ENCODE measurements at regions not wholly inside any gene's neighbourhood (a gene's known extent, or its start where the extent isn't known, plus 50 kb on each side); places are given as distances from the start of the nearest gene placed in this dataset.

DNA sequence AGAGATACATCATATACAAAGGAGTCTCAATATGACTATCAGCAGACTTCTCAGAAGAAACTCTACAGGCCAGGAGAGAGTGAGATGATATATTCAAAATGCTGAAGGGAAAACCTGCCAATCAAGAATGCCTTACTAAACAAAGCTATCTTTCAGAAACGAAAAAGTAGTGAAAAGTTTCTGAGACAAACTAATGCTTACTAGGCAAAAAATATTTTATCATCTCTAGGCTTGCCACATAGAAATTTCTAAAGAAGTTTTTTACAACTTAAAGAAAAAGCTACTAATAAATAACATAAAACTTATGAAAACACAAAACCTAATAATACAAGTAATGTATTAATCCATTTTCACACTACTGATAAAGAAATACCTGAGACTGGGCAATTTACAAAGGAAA, 59.9 kb upstream of the SPEF2 start (continued):
- TF ChIP-seq, protein P1, sequence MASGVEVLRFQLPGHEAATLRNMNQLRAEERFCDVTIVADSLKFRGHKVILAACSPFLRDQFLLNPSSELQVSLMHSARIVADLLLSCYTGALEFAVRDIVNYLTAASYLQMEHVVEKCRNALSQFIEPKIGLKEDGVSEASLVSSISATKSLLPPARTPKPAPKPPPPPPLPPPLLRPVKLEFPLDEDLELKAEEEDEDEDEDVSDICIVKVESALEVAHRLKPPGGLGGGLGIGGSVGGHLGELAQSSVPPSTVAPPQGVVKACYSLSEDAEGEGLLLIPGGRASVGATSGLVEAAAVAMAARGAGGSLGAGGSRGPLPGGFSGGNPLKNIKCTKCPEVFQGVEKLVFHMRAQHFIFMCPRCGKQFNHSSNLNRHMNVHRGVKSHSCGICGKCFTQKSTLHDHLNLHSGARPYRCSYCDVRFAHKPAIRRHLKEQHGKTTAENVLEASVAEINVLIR (CRISPR knock-in tag; IDR thresholded peaks at IDR 0.05) = no peak
- TF ChIP-seq MAFG (tag; conservative IDR thresholded peaks at IDR 0.05) (peak; percentile 52), ZNF316 (IDR thresholded peaks at IDR 0.05) (peak; percentile 62; the same call in 1 of the 2 replicates)

DNA sequence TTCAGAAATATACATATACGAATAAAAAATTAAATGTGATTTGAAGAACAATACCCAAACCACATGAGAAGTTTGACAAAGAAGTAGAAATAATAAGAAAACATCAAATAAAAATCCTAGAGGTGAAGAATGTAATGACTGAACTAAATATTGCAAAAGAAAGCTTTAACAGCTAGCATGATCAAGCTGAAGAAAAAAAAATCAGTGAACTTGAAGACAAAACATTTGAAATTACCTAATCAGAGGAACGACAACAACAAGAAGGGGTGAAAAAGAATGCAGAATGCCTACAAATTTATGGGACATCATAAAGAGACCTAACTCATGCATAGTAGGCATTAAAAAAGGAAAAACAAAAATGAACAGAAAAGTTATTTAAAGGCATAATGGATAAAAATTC, 60.5 kb upstream of the SPEF2 start:
- H3K27ac ChIP-seq (ENCODE audit: extremely low read depth, low read depth, low read length) = no peak overlapping the region
- intact Hi-C loops (cut with micrococcal nuclease) = no loop called here
- BruUV-seq (replicated peaks) = no TSS peak
- ChIA-PET POLR2A (no interaction called here), CTCF (ENCODE audit: low intra/inter-chr PET ratio) (no interaction called here)
- 0% methylated on average over 2 of the region's 2 CpGs for WGBS (ENCODE audit: insufficient coverage, low coverage, missing lambda C conversion rate)
- no peak overlapping the region for H3K4me2 ChIP-seq (ENCODE audit: insufficient read depth, low read length)
- no peaks in the 10 kb centered on the region for H3K9me1 ChIP-seq (ENCODE audit: control insufficient read depth, insufficient read depth, low read length)
- H3K9me3 ChIP-seq (replicated peaks; ENCODE audit: control insufficient read depth, insufficient read depth, low read depth, low read length) = no peaks in the 10 kb centered on the region; the same call in 1 of the 2 replicates
- H3K4me1 ChIP-seq (replicated peaks in 1 of 2; ENCODE audit: control insufficient read depth in 2 of 2, insufficient read depth in 2 of 2, low read length in 2 of 2) = no peaks in the 10 kb centered on the region
- H3K27me3 ChIP-seq (ENCODE audit: control insufficient read depth in 2 of 2, insufficient read depth in 2 of 2, low read length in 2 of 2) = no peaks in the 10 kb centered on the region
- H3K4me3 ChIP-seq = no peak overlapping the region
- in situ Hi-C loops (cut with MboI) = no loop called here
- DNase-seq (ENCODE audit: extremely low read depth in 1 of 4, low spot score in 3 of 4) = no peak
- H3K9ac ChIP-seq (ENCODE audit: insufficient read depth in 1 of 2, low read depth in 2 of 2, low read length in 2 of 2) = no peak overlapping the region
- no peaks in the 10 kb centered on the region for H3K79me2 ChIP-seq (ENCODE audit: control insufficient read depth, insufficient read depth, low read length)
- H2AFZ ChIP-seq (ENCODE audit: low read depth, low read length) = no peak overlapping the region
- TF ChIP-seq TRIM28 (IDR thresholded peaks at IDR 0.05) (0 out of 2 replicates have a peak, but pooled peaks have one; percentile 31), ZBED1 (IDR thresholded peaks at IDR 0.05) (no peak)
- H4K20me1 ChIP-seq (replicated peaks; ENCODE audit: control insufficient read depth, insufficient read depth, low read length) = no peaks in the 10 kb centered on the region
- no peak for FAIRE-seq
- no peaks in the 10 kb centered on the region for H3K36me3 ChIP-seq (ENCODE audit: control insufficient read depth, insufficient read depth, low read length)
- ATAC-seq = no peak

DNA sequence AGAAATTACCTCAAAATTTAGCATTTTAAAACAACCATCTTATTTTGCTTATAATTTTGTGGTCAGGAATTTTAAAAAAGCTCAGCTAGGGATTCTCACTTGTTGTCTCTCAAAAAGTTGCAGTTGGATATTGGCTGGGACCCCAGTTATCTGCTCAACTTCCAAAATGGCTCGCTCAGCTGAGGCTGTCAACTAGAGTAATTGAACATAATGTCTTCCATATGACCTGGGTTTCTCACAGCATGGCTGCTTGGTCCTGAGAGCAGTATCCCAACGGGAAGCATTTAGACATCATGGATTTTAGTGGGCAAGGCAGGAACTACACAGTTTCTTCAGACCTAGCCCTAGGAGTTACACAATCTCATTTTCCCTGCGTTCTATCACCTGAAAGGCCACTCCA, 63.6 kb upstream of the SPEF2 start:
- Histone ChIP-seq H3K36me3 (ENCODE audit: control insufficient read depth, insufficient read depth, low read length) (no peaks in the 10 kb centered on the region), H2AFZ (ENCODE audit: low read depth, low read length) (no peak overlapping the region), H3K9me3 (replicated peaks; ENCODE audit: control insufficient read depth, insufficient read depth, low read depth, low read length) (no peaks in the 10 kb centered on the region; the same call in 1 of the 2 replicates), H3K9me1 (ENCODE audit: control insufficient read depth, insufficient read depth, low read length) (no peaks in the 10 kb centered on the region), H3K27ac (ENCODE audit: extremely low read depth, low read depth, low read length) (no peak overlapping the region), H3K4me3 (no peak overlapping the region), H3K4me1 (replicated peaks in 1 of 2; ENCODE audit: control insufficient read depth in 2 of 2, insufficient read depth in 2 of 2, low read length in 2 of 2) (no peaks in the 10 kb centered on the region), H3K79me2 (ENCODE audit: control insufficient read depth, insufficient read depth, low read length) (no peaks in the 10 kb centered on the region), H3K4me2 (ENCODE audit: insufficient read depth, low read length) (no peak overlapping the region), H3K27me3 (ENCODE audit: control insufficient read depth in 2 of 2, insufficient read depth in 2 of 2, low read length in 2 of 2) (no peaks in the 10 kb centered on the region), H3K9ac (ENCODE audit: insufficient read depth in 1 of 2, low read depth in 2 of 2, low read length in 2 of 2) (no peak overlapping the region), H4K20me1 (replicated peaks; ENCODE audit: control insufficient read depth, insufficient read depth, low read length) (no peaks in the 10 kb centered on the region)
- FAIRE-seq (no peak), ATAC-seq (no peak), DNase-seq (ENCODE audit: extremely low read depth in 1 of 4, low spot score in 3 of 4) (no peak)
- ChIA-PET CTCF (ENCODE audit: low intra/inter-chr PET ratio) (no interaction called here), POLR2A (no interaction called here)
- in situ Hi-C loops (cut with MboI) (no loop called here), intact Hi-C loops (cut with micrococcal nuclease) (no loop called here)
- BruUV-seq (replicated peaks) = no TSS peak
- WGBS (ENCODE audit: insufficient coverage, low coverage, missing lambda C conversion rate) = 2% methylated on average over 3 of the region's 3 CpGs
- no peak for TF ChIP-seq RBM39 (optimal IDR thresholded peaks at IDR 0.05; ENCODE audit: low read depth, low read length)
- no peak for TF ChIP-seq KDM5B (IDR thresholded peaks at IDR 0.05; ENCODE audit: insufficient replicate concordance, low read depth, low read length)
- no peak for TF ChIP-seq CC2D1A (IDR thresholded peaks at IDR 0.05)
- TF ChIP-seq, protein P2, sequence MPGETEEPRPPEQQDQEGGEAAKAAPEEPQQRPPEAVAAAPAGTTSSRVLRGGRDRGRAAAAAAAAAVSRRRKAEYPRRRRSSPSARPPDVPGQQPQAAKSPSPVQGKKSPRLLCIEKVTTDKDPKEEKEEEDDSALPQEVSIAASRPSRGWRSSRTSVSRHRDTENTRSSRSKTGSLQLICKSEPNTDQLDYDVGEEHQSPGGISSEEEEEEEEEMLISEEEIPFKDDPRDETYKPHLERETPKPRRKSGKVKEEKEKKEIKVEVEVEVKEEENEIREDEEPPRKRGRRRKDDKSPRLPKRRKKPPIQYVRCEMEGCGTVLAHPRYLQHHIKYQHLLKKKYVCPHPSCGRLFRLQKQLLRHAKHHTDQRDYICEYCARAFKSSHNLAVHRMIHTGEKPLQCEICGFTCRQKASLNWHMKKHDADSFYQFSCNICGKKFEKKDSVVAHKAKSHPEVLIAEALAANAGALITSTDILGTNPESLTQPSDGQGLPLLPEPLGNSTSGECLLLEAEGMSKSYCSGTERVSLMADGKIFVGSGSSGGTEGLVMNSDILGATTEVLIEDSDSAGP (CRISPR knock-in tag; IDR thresholded peaks at IDR 0.05) = no peak
- TF ChIP-seq ELF2 (CRISPR knock-in tag; IDR thresholded peaks at IDR 0.05) = no peak
- no peak for TF ChIP-seq ZNF133 (CRISPR knock-in tag; IDR thresholded peaks at IDR 0.05)
- TF ChIP-seq, protein P3, sequence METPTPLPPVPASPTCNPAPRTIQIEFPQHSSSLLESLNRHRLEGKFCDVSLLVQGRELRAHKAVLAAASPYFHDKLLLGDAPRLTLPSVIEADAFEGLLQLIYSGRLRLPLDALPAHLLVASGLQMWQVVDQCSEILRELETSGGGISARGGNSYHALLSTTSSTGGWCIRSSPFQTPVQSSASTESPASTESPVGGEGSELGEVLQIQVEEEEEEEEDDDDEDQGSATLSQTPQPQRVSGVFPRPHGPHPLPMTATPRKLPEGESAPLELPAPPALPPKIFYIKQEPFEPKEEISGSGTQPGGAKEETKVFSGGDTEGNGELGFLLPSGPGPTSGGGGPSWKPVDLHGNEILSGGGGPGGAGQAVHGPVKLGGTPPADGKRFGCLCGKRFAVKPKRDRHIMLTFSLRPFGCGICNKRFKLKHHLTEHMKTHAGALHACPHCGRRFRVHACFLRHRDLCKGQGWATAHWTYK (CRISPR knock-in tag; IDR thresholded peaks at IDR 0.05) = no peak
